Liver (tissue), 8 donors: ENCODE measurements at regions not wholly inside any gene's neighbourhood (a gene's known extent, or its start where the extent isn't known, plus 50 kb on each side); places are given as distances from the start of the nearest gene placed in this dataset.

Experiments
- DNase-seq: peaks from one replicate; pipeline ENCODE4 v3.0.0-alpha.2; 2017; ENCODE audit warnings: low spot score
- H3K27ac ChIP-seq, 2 donors: one replicate each; pipeline ENCODE4 v1.7.0; 2013; ENCODE audit warnings: inconsistent platforms in 2 of 2, low read length in 2 of 2, control low read depth in 1 of 2, low read depth in 1 of 2, mild to moderate bottlenecking in 1 of 2
- H3K27me3 ChIP-seq, 4 donors: one replicate each; pipeline versions ENCODE4 v1.6.1 to v1.7.0; 2013; ENCODE audit warnings: low read length in 3 of 4, inconsistent platforms in 1 of 4, mild to moderate bottlenecking in 1 of 4, moderate library complexity in 1 of 4; ENCODE audit not compliant: control insufficient read depth in 4 of 4, insufficient read depth in 4 of 4
- H3K36me3 ChIP-seq, 4 donors: one replicate each; pipeline versions ENCODE4 v1.6.1 to v1.7.0; 2013; ENCODE audit warnings: low read length in 3 of 4, mild to moderate bottlenecking in 3 of 4, low read depth in 1 of 4, moderate library complexity in 1 of 4; ENCODE audit not compliant: control insufficient read depth in 4 of 4, insufficient read depth in 3 of 4
- H3K4me1 ChIP-seq, 4 donors: one replicate each; pipeline versions ENCODE4 v1.6.1 to v1.7.0; 2013; ENCODE audit warnings: low read length in 3 of 4, mild to moderate bottlenecking in 3 of 4, moderate library complexity in 1 of 4; ENCODE audit not compliant: control insufficient read depth in 4 of 4, insufficient read depth in 4 of 4
- H3K4me3 ChIP-seq, 3 donors: one replicate each; pipeline versions ENCODE4 v1.6.1 to v1.7.0; 2013; ENCODE audit warnings: low read length in 3 of 3, control low read depth in 1 of 3, low read depth in 1 of 3, mild to moderate bottlenecking in 1 of 3
- H3K9ac ChIP-seq, 2 donors: one replicate each; pipeline ENCODE4 v1.7.0; 2013; ENCODE audit warnings: low read length in 2 of 2, mild to moderate bottlenecking in 2 of 2, moderate library complexity in 2 of 2, control low read depth in 1 of 2, low read depth in 1 of 2
- H3K9me3 ChIP-seq, 4 donors: one replicate each; pipeline versions ENCODE4 v1.6.1 to v1.7.0; 2013; ENCODE audit warnings: low read length in 3 of 4; ENCODE audit not compliant: control insufficient read depth in 4 of 4
- FOXA1 ChIP-seq: IDR thresholded peaks from 2 replicates; pipeline ENCODE4 v1.6.1; 2016; ENCODE audit warnings: antibody characterized with exemption
- GABPA ChIP-seq, 2 donors: IDR thresholded peaks in 1 of 2; conservative IDR thresholded peaks in 1 of 2; 2 replicates each; pipeline ENCODE4 v1.6.1; 2016; ENCODE audit warnings: antibody characterized with exemption in 2 of 2, mild to moderate bottlenecking in 1 of 2, moderate library complexity in 1 of 2
- HNF4A ChIP-seq, 2 donors: conservative IDR thresholded peaks; 2 replicates each; pipeline ENCODE4 v1.6.1; 2016; ENCODE audit warnings: antibody characterized with exemption in 2 of 2, mild to moderate bottlenecking in 2 of 2
- HNF4G ChIP-seq: IDR thresholded peaks from 2 replicates; pipeline ENCODE4 v1.6.1; 2016; ENCODE audit warnings: antibody characterized with exemption
- JUND ChIP-seq, 2 donors: IDR thresholded peaks; 2 replicates each; pipeline ENCODE4 v1.6.1; 2016; ENCODE audit warnings: antibody characterized with exemption in 2 of 2
- RAD21 ChIP-seq, 2 donors: IDR thresholded peaks; 2 replicates each; pipeline ENCODE4 v1.6.1; 2016; ENCODE audit warnings: antibody characterized with exemption in 2 of 2, mild to moderate bottlenecking in 2 of 2
- RXRA ChIP-seq, 2 donors: IDR thresholded peaks; 2 replicates each; pipeline ENCODE4 v1.6.1; 2017 to 2018; ENCODE audit warnings: antibody characterized with exemption in 2 of 2, mild to moderate bottlenecking in 1 of 2
- SP1 ChIP-seq: IDR thresholded peaks from 2 replicates; pipeline ENCODE4 v1.6.1; 2018; ENCODE audit warnings: antibody characterized with exemption, mild to moderate bottlenecking
- TAF1 ChIP-seq: conservative IDR thresholded peaks from 2 replicates; pipeline ENCODE4 v1.6.1; 2016; ENCODE audit warnings: antibody characterized with exemption, mild to moderate bottlenecking
- YY1 ChIP-seq: IDR thresholded peaks from 2 replicates; pipeline ENCODE4 v1.6.1; 2016; ENCODE audit warnings: antibody characterized with exemption, mild to moderate bottlenecking
- WGBS: extraction: QIAGEN DNeasy Blood & Tissue Kit; methylation state at CpG from one replicate; pipeline ENCODE4 v1.1.7; 2013; 5-methylcytosine and 5-hydroxymethylcytosine counted together
- TF ChIP-seq, protein P1 (sequence below): IDR thresholded peaks from 2 replicates; pipeline ENCODE4 v1.6.1; 2016; ENCODE audit warnings: antibody characterized with exemption
- TF ChIP-seq, protein P2 (sequence below): IDR thresholded peaks from 2 replicates; pipeline ENCODE4 v1.6.1; 2016; ENCODE audit warnings: antibody characterized with exemption
- TF ChIP-seq, protein P3 (sequence below): IDR thresholded peaks from 2 replicates; pipeline ENCODE4 v1.6.1; 2016; ENCODE audit warnings: antibody characterized with exemption, mild to moderate bottlenecking
- TF ChIP-seq, protein P4 (sequence below): fragments of 150-350 bp; IDR thresholded peaks from 2 replicates; pipeline ENCODE4 v1.5.1; 2017; ENCODE audit warnings: improper control_type of control experiment, low read depth, low read length; ENCODE audit not compliant: missing input control
- donor health status: healthy.
- donor health status: healthy.
- donor health status: healthy.
- donor health status: healthy.
- donor health status: healthy.

DNA sequence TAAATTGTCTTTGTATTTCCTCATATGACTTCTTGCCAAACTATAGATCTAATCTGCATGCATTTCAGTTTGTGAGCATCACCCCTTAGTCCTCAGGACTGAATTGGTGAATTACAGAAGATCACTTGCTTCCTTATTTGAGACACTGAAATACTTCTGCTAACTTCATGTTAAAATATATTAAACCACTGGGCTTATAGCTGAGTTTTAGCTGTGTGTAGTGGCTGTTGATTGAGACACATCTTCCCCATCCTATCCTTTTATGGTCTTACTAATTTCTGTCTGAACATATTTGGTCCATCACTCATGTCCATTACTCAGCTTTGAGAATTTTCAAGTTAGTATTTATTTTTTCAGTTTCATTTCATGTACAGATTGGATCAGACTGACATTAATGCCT is 295.9 kb downstream of the PSAT1 start (continued):
- no peak for TF ChIP-seq FOXA1

DNA sequence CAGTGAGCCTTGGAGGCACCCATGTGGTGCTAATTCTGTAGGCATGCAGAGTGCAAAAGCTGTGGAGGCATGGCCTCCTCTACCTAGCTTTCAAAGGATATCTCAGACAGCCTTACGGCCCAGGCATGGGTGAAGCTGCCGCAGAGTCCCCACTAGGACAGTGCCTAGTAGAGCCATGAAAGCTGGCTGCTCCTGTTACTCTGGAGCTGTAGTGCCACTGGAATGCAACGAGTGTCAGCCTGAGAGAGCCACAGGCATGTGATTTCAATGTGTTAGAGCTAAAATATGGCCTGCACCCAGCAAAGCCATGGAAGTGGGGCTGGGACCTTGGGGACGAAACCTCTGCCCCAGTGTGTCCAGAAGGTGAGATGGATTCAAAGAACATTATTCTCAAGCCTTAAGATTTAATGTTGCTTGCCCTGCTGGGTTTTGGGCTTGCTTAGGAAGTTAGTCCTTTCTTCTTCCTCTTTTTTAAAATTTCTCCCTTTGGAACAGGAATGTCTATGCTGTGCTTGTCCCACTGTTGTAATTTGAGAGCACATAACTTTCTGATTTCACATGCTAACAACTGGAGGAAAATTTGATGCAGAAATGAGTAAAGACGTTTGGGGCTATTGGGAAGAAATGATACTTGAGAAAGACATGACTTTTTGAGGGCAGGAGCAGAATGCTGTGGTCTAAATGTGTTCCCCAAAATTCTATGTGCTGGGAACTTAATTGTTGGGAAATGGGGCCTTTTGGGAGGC is 298.4 kb downstream of the PSAT1 start:
- no peak for DNase-seq
- no peak overlapping the region for H3K9ac ChIP-seq

DNA sequence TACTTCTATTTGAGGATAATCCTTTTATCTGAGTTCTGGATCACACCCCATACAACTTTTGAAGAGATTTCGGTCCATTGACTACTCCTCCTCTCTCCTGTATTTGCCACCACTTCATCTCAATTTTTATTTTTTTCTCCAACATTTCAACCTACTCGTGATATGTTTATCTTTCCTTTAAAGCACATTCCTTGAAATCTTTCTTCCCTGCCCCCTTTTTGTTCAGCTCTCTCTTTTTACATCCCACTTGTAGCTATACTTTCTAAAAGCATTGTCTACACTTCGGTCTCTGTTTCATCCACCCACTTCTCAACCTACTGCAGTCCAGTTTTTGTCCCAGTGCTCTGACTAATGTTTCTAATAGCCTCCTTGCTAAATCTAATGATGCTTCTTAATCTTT is 299.4 kb downstream of the PSAT1 start:
- no peaks in the 10 kb centered on the region for H3K27me3 ChIP-seq
- no peak overlapping the region for H3K4me3 ChIP-seq
- no peaks in the 10 kb centered on the region for H3K4me1 ChIP-seq
- no peak for DNase-seq
- 76% methylated on average over 3 of the region's 3 CpGs for WGBS
- H3K36me3 ChIP-seq, result no peaks in the 10 kb centered on the region
- H3K27ac ChIP-seq, result no peak overlapping the region
- no peaks in the 10 kb centered on the region for H3K9me3 ChIP-seq
- H3K9ac ChIP-seq, result no peak overlapping the region
- TF ChIP-seq FOXA1, result no peak
- TF ChIP-seq, protein P1, sequence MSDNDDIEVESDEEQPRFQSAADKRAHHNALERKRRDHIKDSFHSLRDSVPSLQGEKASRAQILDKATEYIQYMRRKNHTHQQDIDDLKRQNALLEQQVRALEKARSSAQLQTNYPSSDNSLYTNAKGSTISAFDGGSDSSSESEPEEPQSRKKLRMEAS, result no peak
- TF ChIP-seq, protein P2, sequence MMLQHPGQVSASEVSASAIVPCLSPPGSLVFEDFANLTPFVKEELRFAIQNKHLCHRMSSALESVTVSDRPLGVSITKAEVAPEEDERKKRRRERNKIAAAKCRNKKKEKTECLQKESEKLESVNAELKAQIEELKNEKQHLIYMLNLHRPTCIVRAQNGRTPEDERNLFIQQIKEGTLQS, result no peak
- no peak for TF ChIP-seq GABPA (IDR thresholded peaks at IDR 0.05 in 1 of 2, conservative IDR thresholded peaks at IDR 0.05 in 1 of 2)
- TF ChIP-seq, protein P3, sequence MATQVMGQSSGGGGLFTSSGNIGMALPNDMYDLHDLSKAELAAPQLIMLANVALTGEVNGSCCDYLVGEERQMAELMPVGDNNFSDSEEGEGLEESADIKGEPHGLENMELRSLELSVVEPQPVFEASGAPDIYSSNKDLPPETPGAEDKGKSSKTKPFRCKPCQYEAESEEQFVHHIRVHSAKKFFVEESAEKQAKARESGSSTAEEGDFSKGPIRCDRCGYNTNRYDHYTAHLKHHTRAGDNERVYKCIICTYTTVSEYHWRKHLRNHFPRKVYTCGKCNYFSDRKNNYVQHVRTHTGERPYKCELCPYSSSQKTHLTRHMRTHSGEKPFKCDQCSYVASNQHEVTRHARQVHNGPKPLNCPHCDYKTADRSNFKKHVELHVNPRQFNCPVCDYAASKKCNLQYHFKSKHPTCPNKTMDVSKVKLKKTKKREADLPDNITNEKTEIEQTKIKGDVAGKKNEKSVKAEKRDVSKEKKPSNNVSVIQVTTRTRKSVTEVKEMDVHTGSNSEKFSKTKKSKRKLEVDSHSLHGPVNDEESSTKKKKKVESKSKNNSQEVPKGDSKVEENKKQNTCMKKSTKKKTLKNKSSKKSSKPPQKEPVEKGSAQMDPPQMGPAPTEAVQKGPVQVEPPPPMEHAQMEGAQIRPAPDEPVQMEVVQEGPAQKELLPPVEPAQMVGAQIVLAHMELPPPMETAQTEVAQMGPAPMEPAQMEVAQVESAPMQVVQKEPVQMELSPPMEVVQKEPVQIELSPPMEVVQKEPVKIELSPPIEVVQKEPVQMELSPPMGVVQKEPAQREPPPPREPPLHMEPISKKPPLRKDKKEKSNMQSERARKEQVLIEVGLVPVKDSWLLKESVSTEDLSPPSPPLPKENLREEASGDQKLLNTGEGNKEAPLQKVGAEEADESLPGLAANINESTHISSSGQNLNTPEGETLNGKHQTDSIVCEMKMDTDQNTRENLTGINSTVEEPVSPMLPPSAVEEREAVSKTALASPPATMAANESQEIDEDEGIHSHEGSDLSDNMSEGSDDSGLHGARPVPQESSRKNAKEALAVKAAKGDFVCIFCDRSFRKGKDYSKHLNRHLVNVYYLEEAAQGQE, result no peak
- no peak for TF ChIP-seq YY1
- no peak for TF ChIP-seq TAF1
- no peak for TF ChIP-seq SP1
- no peak for TF ChIP-seq HNF4A (conservative IDR thresholded peaks at IDR 0.05)
- no peak for TF ChIP-seq HNF4G
- no peak for TF ChIP-seq RAD21 (IDR thresholded peaks at IDR 0.05)

More for the DNA sequence above, 298.4 kb downstream of the PSAT1 start:
- no peaks in the 10 kb centered on the region for H3K36me3 ChIP-seq
- H3K27me3 ChIP-seq, result no peaks in the 10 kb centered on the region
- 69% methylated on average over 5 of the region's 5 CpGs for WGBS
- TF ChIP-seq, protein P2, result no peak
- TF ChIP-seq RXRA (IDR thresholded peaks at IDR 0.05) (no peak), HNF4G (no peak), RAD21 (IDR thresholded peaks at IDR 0.05) (no peak), HNF4A (conservative IDR thresholded peaks at IDR 0.05) (no peak), YY1 (no peak), FOXA1 (no peak), JUND (IDR thresholded peaks at IDR 0.05) (no peak), SP1 (no peak)
- TF ChIP-seq, protein P1, result no peak
- TF ChIP-seq, protein P4, sequence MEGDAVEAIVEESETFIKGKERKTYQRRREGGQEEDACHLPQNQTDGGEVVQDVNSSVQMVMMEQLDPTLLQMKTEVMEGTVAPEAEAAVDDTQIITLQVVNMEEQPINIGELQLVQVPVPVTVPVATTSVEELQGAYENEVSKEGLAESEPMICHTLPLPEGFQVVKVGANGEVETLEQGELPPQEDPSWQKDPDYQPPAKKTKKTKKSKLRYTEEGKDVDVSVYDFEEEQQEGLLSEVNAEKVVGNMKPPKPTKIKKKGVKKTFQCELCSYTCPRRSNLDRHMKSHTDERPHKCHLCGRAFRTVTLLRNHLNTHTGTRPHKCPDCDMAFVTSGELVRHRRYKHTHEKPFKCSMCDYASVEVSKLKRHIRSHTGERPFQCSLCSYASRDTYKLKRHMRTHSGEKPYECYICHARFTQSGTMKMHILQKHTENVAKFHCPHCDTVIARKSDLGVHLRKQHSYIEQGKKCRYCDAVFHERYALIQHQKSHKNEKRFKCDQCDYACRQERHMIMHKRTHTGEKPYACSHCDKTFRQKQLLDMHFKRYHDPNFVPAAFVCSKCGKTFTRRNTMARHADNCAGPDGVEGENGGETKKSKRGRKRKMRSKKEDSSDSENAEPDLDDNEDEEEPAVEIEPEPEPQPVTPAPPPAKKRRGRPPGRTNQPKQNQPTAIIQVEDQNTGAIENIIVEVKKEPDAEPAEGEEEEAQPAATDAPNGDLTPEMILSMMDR, result no peak
- no peaks in the 10 kb centered on the region for H3K4me1 ChIP-seq
- H3K27ac ChIP-seq, result no peak overlapping the region
- H3K4me3 ChIP-seq, result no peak overlapping the region
- H3K9me3 ChIP-seq, result no peaks in the 10 kb centered on the region
